ENCODE measurements at regions not wholly inside any gene's neighbourhood (a gene's known extent, or its start where the extent isn't known, plus 50 kb on each side); places are given as distances from the start of the nearest gene placed in this dataset.

DNA sequence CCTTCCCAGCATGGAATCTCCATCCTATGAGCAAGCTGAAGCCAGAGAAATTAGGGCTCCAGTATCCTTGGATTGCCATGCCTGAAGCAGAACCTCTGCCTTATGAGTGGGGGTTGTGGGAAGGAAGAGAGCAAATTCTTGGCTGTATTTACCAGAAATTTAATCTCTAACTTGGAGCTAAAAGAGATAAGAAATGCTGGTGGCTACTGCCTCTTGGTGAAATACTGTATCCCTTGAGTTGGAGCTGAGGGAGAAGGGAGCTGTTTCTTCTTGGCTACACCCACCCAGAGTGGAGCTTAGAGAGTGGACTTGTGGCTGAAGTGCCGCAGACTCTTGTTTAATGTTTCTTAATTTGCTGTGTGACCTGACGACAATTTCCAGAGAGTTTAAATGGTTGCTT, 447.3 kb downstream of the ARHGEF28 start (continued):
- TF ChIP-seq, protein P1, sequence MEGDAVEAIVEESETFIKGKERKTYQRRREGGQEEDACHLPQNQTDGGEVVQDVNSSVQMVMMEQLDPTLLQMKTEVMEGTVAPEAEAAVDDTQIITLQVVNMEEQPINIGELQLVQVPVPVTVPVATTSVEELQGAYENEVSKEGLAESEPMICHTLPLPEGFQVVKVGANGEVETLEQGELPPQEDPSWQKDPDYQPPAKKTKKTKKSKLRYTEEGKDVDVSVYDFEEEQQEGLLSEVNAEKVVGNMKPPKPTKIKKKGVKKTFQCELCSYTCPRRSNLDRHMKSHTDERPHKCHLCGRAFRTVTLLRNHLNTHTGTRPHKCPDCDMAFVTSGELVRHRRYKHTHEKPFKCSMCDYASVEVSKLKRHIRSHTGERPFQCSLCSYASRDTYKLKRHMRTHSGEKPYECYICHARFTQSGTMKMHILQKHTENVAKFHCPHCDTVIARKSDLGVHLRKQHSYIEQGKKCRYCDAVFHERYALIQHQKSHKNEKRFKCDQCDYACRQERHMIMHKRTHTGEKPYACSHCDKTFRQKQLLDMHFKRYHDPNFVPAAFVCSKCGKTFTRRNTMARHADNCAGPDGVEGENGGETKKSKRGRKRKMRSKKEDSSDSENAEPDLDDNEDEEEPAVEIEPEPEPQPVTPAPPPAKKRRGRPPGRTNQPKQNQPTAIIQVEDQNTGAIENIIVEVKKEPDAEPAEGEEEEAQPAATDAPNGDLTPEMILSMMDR (IDR thresholded peaks at IDR 0.05; ENCODE audit: control extremely low read depth in 1 of 3, insufficient read depth in 1 of 3, low read depth in 1 of 3, low read length in 3 of 3), result no peak
- TF ChIP-seq PHF8 (conservative IDR thresholded peaks at IDR 0.05; ENCODE audit: low read depth, low read length) (no peak), HDAC2 (IDR thresholded peaks at IDR 0.05; ENCODE audit: borderline replicate concordance in 1 of 2, low read depth in 2 of 2, low read length in 2 of 2) (no peak), NRF1 (IDR thresholded peaks at IDR 0.05; ENCODE audit: low read depth, low read length) (no peak)
